Stomach (tissue), 8 donors: ENCODE measurements at regions not wholly inside any gene's neighbourhood (a gene's known extent, or its start where the extent isn't known, plus 50 kb on each side); places are given as distances from the start of the nearest gene placed in this dataset.

Source experiments
- DNase-seq, 2 donors: peaks; one replicate each; pipeline versions ENCODE4 v3.0.0 to v3.0.0-alpha.2; 2013 to 2019
- H3K27ac ChIP-seq, 5 donors: fragments of 200-600 bp in 4 of 5; sonication (generic) in 4 of 5; one replicate each; pipeline ENCODE4 v1.5.1; 2013 to 2019; ENCODE audit warnings: mild to moderate bottlenecking in 1 of 5, moderate library complexity in 1 of 5
- H3K27me3 ChIP-seq, 3 donors: fragments of 200-600 bp; sonication (generic); one replicate each; pipeline ENCODE4 v1.5.1; 2017 to 2019; ENCODE audit warnings: mixed run types in 1 of 3
- H3K36me3 ChIP-seq, 4 donors: fragments of 200-600 bp; sonication (generic); 1 replicate in 3 of 4; 2 replicates in 1 of 4; pipeline ENCODE4 v1.5.1; 2016 to 2019
- H3K4me1 ChIP-seq, 4 donors: fragments of 200-600 bp; sonication (generic); one replicate each; pipeline ENCODE4 v1.5.1; 2016 to 2019
- H3K4me3 ChIP-seq, 4 donors: fragments of 200-600 bp; sonication (generic) in 3 of 4; one replicate each; pipeline ENCODE4 v1.5.1; 2016 to 2019; ENCODE audit warnings: mild to moderate bottlenecking in 1 of 4
- H3K9me3 ChIP-seq, 4 donors: fragments of 200-600 bp; sonication (generic); one replicate each; pipeline ENCODE4 v1.5.1; 2016 to 2019
- EP300 ChIP-seq: sonication (generic); formaldehyde crosslinking; IDR thresholded peaks from one replicate; pipeline ENCODE4 v1.6.1; 2017; ENCODE audit warnings: antibody characterized with exemption
- POLR2A ChIP-seq, 4 donors: fragments of 450-650 bp; IDR thresholded peaks; one replicate each; pipeline ENCODE4 v1.6.1; 2016; ENCODE audit warnings: antibody characterized with exemption in 4 of 4, control low read depth in 2 of 4, mild to moderate bottlenecking in 1 of 4, moderate library complexity in 1 of 4
- POLR2AphosphoS5 ChIP-seq, 3 donors: sonication (generic); formaldehyde crosslinking; IDR thresholded peaks; one replicate each; pipeline ENCODE4 v1.6.1; 2016; ENCODE audit warnings: antibody characterized with exemption in 3 of 3
- WGBS, 5 donors: extraction: QIAGEN DNeasy Blood & Tissue Kit in 3 of 5; methylation state at CpG; one replicate each; pipeline versions ENCODE4 v1.1.5 to v1.1.7; 2013 to 2018; 5-methylcytosine and 5-hydroxymethylcytosine counted together
- intact Hi-C: fragments of 100-400 bp; cut with DNase I; formaldehyde crosslinking; loops from one replicate; pipeline ENCODE4 v1.15.1; 2023; ENCODE audit warnings: low total_unique reads
- TF ChIP-seq, protein P1 (sequence below), 7 experiments: fragments of 450-650 bp in 4 of 7; fragments of 200-600 bp in 3 of 7; sonication (generic) in 3 of 7; IDR thresholded peaks; one replicate each; pipeline ENCODE4 v1.5.1; 2016 to 2019; ENCODE audit warnings: antibody characterized with exemption in 7 of 7, control low read depth in 2 of 7, mild to moderate bottlenecking in 1 of 7
- donor health status: healthy with polysubstance abuse.
- donor health status: Bipolar disorder and iron deficiency.
- donor health status: healthy.

DNA sequence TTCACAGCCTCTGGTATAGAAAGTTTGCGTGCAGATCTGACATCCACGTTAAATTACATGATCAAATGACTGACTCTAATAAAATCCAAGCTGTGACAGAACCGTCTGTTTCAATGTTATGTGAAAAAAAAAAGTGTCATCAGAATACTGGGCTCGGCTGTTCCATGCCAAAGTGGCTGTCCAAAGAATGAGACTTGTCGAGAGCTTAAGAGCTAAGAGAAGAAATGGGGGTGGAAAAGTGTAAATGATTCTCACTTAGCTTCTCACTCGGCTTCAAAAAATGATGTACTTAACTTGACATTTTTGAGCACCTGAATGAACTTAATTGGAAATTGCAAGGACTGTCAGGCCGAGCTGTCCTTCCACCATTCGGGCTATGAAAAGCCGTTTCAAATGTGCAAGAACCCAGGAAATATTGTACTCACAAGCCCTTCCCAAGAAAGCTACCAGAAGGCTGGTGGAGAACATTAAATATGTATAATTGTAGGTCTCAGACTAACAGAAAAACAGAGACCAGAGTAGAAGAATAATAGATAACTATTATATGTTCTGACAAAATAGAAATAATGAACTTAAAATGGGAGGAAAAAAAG lies 78.0 kb downstream of the DIO3 start:
- Histone ChIP-seq H3K4me1 (no peaks in the 10 kb centered on the region), H3K4me3 (no peak overlapping the region), H3K36me3 (no peaks in the 10 kb centered on the region), H3K27ac (no peak overlapping the region), H3K9me3 (no peaks in the 10 kb centered on the region), H3K27me3 (peaks cover 0 to 14% (median 5%) of the 10 kb centered on the region in 3 donors)
- no peak for DNase-seq
- intact Hi-C loops, result no loop called here
- TF ChIP-seq, protein P1, sequence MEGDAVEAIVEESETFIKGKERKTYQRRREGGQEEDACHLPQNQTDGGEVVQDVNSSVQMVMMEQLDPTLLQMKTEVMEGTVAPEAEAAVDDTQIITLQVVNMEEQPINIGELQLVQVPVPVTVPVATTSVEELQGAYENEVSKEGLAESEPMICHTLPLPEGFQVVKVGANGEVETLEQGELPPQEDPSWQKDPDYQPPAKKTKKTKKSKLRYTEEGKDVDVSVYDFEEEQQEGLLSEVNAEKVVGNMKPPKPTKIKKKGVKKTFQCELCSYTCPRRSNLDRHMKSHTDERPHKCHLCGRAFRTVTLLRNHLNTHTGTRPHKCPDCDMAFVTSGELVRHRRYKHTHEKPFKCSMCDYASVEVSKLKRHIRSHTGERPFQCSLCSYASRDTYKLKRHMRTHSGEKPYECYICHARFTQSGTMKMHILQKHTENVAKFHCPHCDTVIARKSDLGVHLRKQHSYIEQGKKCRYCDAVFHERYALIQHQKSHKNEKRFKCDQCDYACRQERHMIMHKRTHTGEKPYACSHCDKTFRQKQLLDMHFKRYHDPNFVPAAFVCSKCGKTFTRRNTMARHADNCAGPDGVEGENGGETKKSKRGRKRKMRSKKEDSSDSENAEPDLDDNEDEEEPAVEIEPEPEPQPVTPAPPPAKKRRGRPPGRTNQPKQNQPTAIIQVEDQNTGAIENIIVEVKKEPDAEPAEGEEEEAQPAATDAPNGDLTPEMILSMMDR (IDR thresholded peaks at IDR 0.05), result no peak
- TF ChIP-seq POLR2AphosphoS5 (IDR thresholded peaks at IDR 0.05) (no peak), EP300 (no peak), POLR2A (IDR thresholded peaks at IDR 0.05) (no peak)
- 76 to 84% (median 79%) methylated on average over 9 of the region's 9 CpGs for WGBS, 5 donors

DNA sequence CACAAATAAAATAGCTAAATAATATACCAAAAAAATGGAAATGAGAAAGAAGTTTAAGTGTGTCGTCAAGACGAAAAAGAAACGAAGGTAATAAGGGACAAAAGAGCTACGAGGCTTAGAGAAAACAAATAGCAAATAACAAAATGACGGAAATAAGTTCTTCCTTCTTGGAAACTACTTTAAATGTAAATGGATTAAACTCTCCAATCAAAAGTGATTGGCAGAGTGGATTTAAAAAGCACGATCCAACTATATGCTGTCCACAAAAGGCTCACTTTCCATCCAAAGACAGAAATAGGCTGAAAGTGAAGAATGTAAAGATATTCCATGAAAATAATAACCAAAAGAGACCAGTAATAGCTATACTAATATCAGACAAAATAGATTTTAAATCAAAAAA lies 82.4 kb downstream of the DIO3 start:
- no peak for DNase-seq
- TF ChIP-seq, protein P1 (IDR thresholded peaks at IDR 0.05), result no peak
- no peak for TF ChIP-seq POLR2AphosphoS5 (IDR thresholded peaks at IDR 0.05)
- no peak for TF ChIP-seq POLR2A (IDR thresholded peaks at IDR 0.05)
- no peak for TF ChIP-seq EP300
- WGBS, 5 donors, result 86 to 95% (median 92%) methylated on average over 6 of the region's 6 CpGs
- H3K9me3 ChIP-seq, result peaks cover 0 to 13% (median 6%) of the 10 kb centered on the region in 4 donors
- no peaks in the 10 kb centered on the region for H3K36me3 ChIP-seq
- intact Hi-C loops, result no loop called here
- no peaks in the 10 kb centered on the region for H3K4me1 ChIP-seq
- H3K27ac ChIP-seq, result no peak overlapping the region
- H3K27me3 ChIP-seq, result no peaks in the 10 kb centered on the region
- no peak overlapping the region for H3K4me3 ChIP-seq

DNA sequence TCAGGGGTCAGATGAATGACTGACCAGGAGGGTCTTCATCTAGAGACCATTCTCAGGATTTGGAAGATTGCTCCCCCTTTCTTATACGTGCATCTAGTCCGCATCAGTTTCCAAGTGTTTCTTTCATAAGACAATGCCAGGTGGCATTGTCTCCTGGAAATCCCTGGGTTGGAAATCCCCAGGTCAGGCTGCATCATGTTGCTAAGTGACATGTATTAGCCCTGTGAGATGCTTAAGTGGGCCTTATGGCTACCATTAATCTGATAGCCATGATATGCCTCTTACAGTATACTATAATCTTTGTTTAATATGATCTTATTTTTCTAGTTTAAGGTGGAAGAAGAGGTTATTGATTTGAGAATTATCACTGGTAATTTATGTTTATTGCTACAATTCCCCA lies 92.8 kb downstream of the DIO3 start:
- H3K36me3 ChIP-seq, result no peaks in the 10 kb centered on the region
- no peak for DNase-seq
- TF ChIP-seq POLR2AphosphoS5 (IDR thresholded peaks at IDR 0.05), result no peak
- TF ChIP-seq, protein P1 (IDR thresholded peaks at IDR 0.05), result no peak
- no peak for TF ChIP-seq POLR2A (IDR thresholded peaks at IDR 0.05)
- no peak for TF ChIP-seq EP300
- H3K27ac ChIP-seq, result no peak overlapping the region
- H3K4me3 ChIP-seq, result no peak overlapping the region
- H3K4me1 ChIP-seq, result no peaks in the 10 kb centered on the region
- peaks cover 0 to 17% (median 6%) of the 10 kb centered on the region in 3 donors for H3K27me3 ChIP-seq
- WGBS, 5 donors, result 70 to 84% (median 76%) methylated on average over 2 of the region's 2 CpGs
- H3K9me3 ChIP-seq, result peaks cover 0 to 2% (median under 1%) of the 10 kb centered on the region in 4 donors
- intact Hi-C loops, result no loop called here

DNA sequence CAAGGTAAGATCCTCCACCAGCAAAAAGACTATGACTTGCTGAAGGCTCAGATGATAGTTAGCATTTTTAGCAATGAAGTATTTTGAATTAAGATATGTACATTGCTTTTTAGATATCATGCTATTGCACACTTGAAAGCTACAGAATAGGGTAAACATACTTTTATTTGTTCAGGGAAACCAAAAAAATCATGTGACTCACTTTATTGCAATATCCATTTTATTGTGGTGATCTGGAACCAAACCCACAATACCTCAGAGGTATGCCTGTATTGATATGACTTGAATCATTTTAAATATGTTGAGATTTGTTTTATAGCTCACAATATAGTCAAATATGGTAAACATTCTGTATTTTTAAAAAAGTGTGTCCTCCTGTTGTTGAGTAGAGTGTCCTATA lies 96.1 kb downstream of the DIO3 start:
- no peak overlapping the region for H3K27ac ChIP-seq
- H3K4me3 ChIP-seq, result no peak overlapping the region
- no peaks in the 10 kb centered on the region for H3K4me1 ChIP-seq
- intact Hi-C loops, result no loop called here
- peaks cover 0 to 33% (median 6%) of the 10 kb centered on the region in 3 donors for H3K27me3 ChIP-seq
- no peaks in the 10 kb centered on the region for H3K9me3 ChIP-seq
- H3K36me3 ChIP-seq, result no peaks in the 10 kb centered on the region
- no peak for DNase-seq
- TF ChIP-seq POLR2A (IDR thresholded peaks at IDR 0.05) (no peak), EP300 (no peak), POLR2AphosphoS5 (IDR thresholded peaks at IDR 0.05) (no peak)
- TF ChIP-seq, protein P1 (IDR thresholded peaks at IDR 0.05), result no peak
